Activated naive CD4-positive, alpha-beta T cell treated with anti-CD3 and anti-CD28 coated beads, Interleukin-2, amount 50 U/mL, for 24 hours (primary cell): ENCODE measurements at regions not wholly inside any gene's neighbourhood (a gene's known extent, or its start where the extent isn't known, plus 50 kb on each side); places are given as distances from the start of the nearest gene placed in this dataset.

Experiments used
- H3K27ac Mint-ChIP-seq: one replicate; pipeline ENCODE4 v1.8.0; 2021; ENCODE audit warnings: mild to moderate bottlenecking, mixed read lengths
- H3K27me3 Mint-ChIP-seq: one replicate; pipeline ENCODE4 v1.8.0; 2021; ENCODE audit warnings: mixed read lengths
- H3K36me3 Mint-ChIP-seq: one replicate; pipeline ENCODE4 v1.8.0; 2021; ENCODE audit warnings: mixed read lengths
- H3K4me1 Mint-ChIP-seq: one replicate; pipeline ENCODE4 v1.8.0; 2021; ENCODE audit warnings: mixed read lengths
- H3K4me3 Mint-ChIP-seq: one replicate; pipeline ENCODE4 v1.8.0; 2021; ENCODE audit warnings: mild to moderate bottlenecking, mixed read lengths
- H3K9me3 Mint-ChIP-seq: one replicate; pipeline ENCODE4 v1.8.0; 2021; ENCODE audit warnings: mixed read lengths

- H3K27me3 Mint-ChIP-seq, result no peaks in the 10 kb centered on the region
- H3K9me3 Mint-ChIP-seq, result peaks cover 6% of the 10 kb centered on the region
- H3K36me3 Mint-ChIP-seq, result no peaks in the 10 kb centered on the region
- no peak overlapping the region for H3K27ac Mint-ChIP-seq
- H3K4me1 Mint-ChIP-seq, result no peaks in the 10 kb centered on the region
- no peak overlapping the region for H3K4me3 Mint-ChIP-seq
Observed at GRCh38 chr4:187413564-187414358, 581.8 kb upstream of the ZFP42 start.

- Mint-ChIP-seq H3K27me3 (no peaks in the 10 kb centered on the region), H3K9me3 (peaks cover 6% of the 10 kb centered on the region), H3K4me3 (no peak overlapping the region), H3K27ac (no peak overlapping the region), H3K36me3 (no peaks in the 10 kb centered on the region), H3K4me1 (no peaks in the 10 kb centered on the region)
Observed at GRCh38 chr4:187414716-187415115, 580.9 kb upstream of the ZFP42 start.

GRCh38 chr4:187415231-187415630 lies 580.3 kb upstream of the ZFP42 start:
- H3K36me3 Mint-ChIP-seq, result no peaks in the 10 kb centered on the region
- no peak overlapping the region for H3K27ac Mint-ChIP-seq
- H3K9me3 Mint-ChIP-seq, result peaks cover 6% of the 10 kb centered on the region
- no peak overlapping the region for H3K4me3 Mint-ChIP-seq
- no peaks in the 10 kb centered on the region for H3K27me3 Mint-ChIP-seq
- no peaks in the 10 kb centered on the region for H3K4me1 Mint-ChIP-seq

GRCh38 chr4:187416216-187416615 lies 579.4 kb upstream of the ZFP42 start:
- H3K27me3 Mint-ChIP-seq, result no peaks in the 10 kb centered on the region
- no peak overlapping the region for H3K27ac Mint-ChIP-seq
- H3K4me3 Mint-ChIP-seq, result no peak overlapping the region
- H3K9me3 Mint-ChIP-seq, result peaks cover 6% of the 10 kb centered on the region
- no peaks in the 10 kb centered on the region for H3K4me1 Mint-ChIP-seq
- no peaks in the 10 kb centered on the region for H3K36me3 Mint-ChIP-seq

- Mint-ChIP-seq H3K4me1 (no peaks in the 10 kb centered on the region), H3K4me3 (no peak overlapping the region), H3K27ac (no peak overlapping the region), H3K27me3 (no peaks in the 10 kb centered on the region), H3K9me3 (peaks cover 9% of the 10 kb centered on the region), H3K36me3 (no peaks in the 10 kb centered on the region)
Observed at GRCh38 chr4:187417721-187418120, 577.9 kb upstream of the ZFP42 start.

GRCh38 chr4:187422655-187423054 lies 572.9 kb upstream of the ZFP42 start:
- Mint-ChIP-seq H3K27me3 (no peaks in the 10 kb centered on the region), H3K36me3 (no peaks in the 10 kb centered on the region), H3K4me3 (no peak overlapping the region), H3K9me3 (peaks cover 15% of the 10 kb centered on the region), H3K4me1 (no peaks in the 10 kb centered on the region), H3K27ac (no peak overlapping the region)

- Mint-ChIP-seq H3K36me3 (no peaks in the 10 kb centered on the region), H3K4me3 (no peak overlapping the region), H3K9me3 (peaks cover 15% of the 10 kb centered on the region), H3K27ac (no peak overlapping the region), H3K27me3 (no peaks in the 10 kb centered on the region), H3K4me1 (no peaks in the 10 kb centered on the region)
Observed at GRCh38 chr4:187424636-187425035, 570.9 kb upstream of the ZFP42 start.

GRCh38 chr4:187426511-187426910 lies 569.1 kb upstream of the ZFP42 start:
- Mint-ChIP-seq H3K4me1 (no peaks in the 10 kb centered on the region), H3K36me3 (no peaks in the 10 kb centered on the region), H3K9me3 (peaks cover 25% of the 10 kb centered on the region), H3K27ac (no peak overlapping the region), H3K4me3 (no peak overlapping the region), H3K27me3 (no peaks in the 10 kb centered on the region)

- no peak overlapping the region for H3K4me3 Mint-ChIP-seq
- H3K27me3 Mint-ChIP-seq, result no peaks in the 10 kb centered on the region
- peaks cover 9% of the 10 kb centered on the region for H3K9me3 Mint-ChIP-seq
- no peak overlapping the region for H3K27ac Mint-ChIP-seq
- no peaks in the 10 kb centered on the region for H3K36me3 Mint-ChIP-seq
- H3K4me1 Mint-ChIP-seq, result no peaks in the 10 kb centered on the region
Observed at GRCh38 chr4:187432310-187432709, 563.3 kb upstream of the ZFP42 start.

- H3K4me3 Mint-ChIP-seq, result no peak overlapping the region
- no peaks in the 10 kb centered on the region for H3K27me3 Mint-ChIP-seq
- no peak overlapping the region for H3K27ac Mint-ChIP-seq
- H3K36me3 Mint-ChIP-seq, result no peaks in the 10 kb centered on the region
- H3K4me1 Mint-ChIP-seq, result no peaks in the 10 kb centered on the region
- H3K9me3 Mint-ChIP-seq, result peaks cover 9% of the 10 kb centered on the region
Observed at GRCh38 chr4:187433141-187433540, 562.4 kb upstream of the ZFP42 start.

- Mint-ChIP-seq H3K4me1 (no peaks in the 10 kb centered on the region), H3K9me3 (peaks cover under 1% of the 10 kb centered on the region), H3K4me3 (no peak overlapping the region), H3K27ac (no peak overlapping the region), H3K27me3 (no peaks in the 10 kb centered on the region), H3K36me3 (no peaks in the 10 kb centered on the region)
Observed at GRCh38 chr4:187436251-187436650, 559.3 kb upstream of the ZFP42 start.

GRCh38 chr4:187444061-187444460 lies 551.5 kb upstream of the ZFP42 start:
- H3K4me3 Mint-ChIP-seq, result no peak overlapping the region
- no peaks in the 10 kb centered on the region for H3K36me3 Mint-ChIP-seq
- H3K27ac Mint-ChIP-seq, result no peak overlapping the region
- no peaks in the 10 kb centered on the region for H3K4me1 Mint-ChIP-seq
- peaks cover 6% of the 10 kb centered on the region for H3K9me3 Mint-ChIP-seq
- H3K27me3 Mint-ChIP-seq, result no peaks in the 10 kb centered on the region

- no peaks in the 10 kb centered on the region for H3K27me3 Mint-ChIP-seq
- H3K4me1 Mint-ChIP-seq, result no peaks in the 10 kb centered on the region
- no peak overlapping the region for H3K27ac Mint-ChIP-seq
- H3K4me3 Mint-ChIP-seq, result no peak overlapping the region
- no peaks in the 10 kb centered on the region for H3K9me3 Mint-ChIP-seq
- H3K36me3 Mint-ChIP-seq, result no peaks in the 10 kb centered on the region
Observed at GRCh38 chr4:187449702-187450101, 545.9 kb upstream of the ZFP42 start.

- Mint-ChIP-seq H3K4me1 (no peaks in the 10 kb centered on the region), H3K36me3 (no peaks in the 10 kb centered on the region), H3K9me3 (no peaks in the 10 kb centered on the region), H3K4me3 (no peak overlapping the region), H3K27ac (no peak overlapping the region), H3K27me3 (no peaks in the 10 kb centered on the region)
Observed at GRCh38 chr4:187451776-187452175, 543.8 kb upstream of the ZFP42 start.

GRCh38 chr4:187460016-187460415 lies 535.6 kb upstream of the ZFP42 start:
- H3K36me3 Mint-ChIP-seq, result no peaks in the 10 kb centered on the region
- H3K4me1 Mint-ChIP-seq, result no peaks in the 10 kb centered on the region
- H3K27ac Mint-ChIP-seq, result no peak overlapping the region
- no peak overlapping the region for H3K4me3 Mint-ChIP-seq
- H3K9me3 Mint-ChIP-seq, result no peaks in the 10 kb centered on the region
- H3K27me3 Mint-ChIP-seq, result no peaks in the 10 kb centered on the region

- Mint-ChIP-seq H3K9me3 (no peaks in the 10 kb centered on the region), H3K27me3 (no peaks in the 10 kb centered on the region), H3K27ac (no peak overlapping the region)
Observed at GRCh38 chr4:187464573-187464972, 531.0 kb upstream of the ZFP42 start.

GRCh38 chr4:187467224-187467623 lies 528.3 kb upstream of the ZFP42 start:
- Mint-ChIP-seq H3K27ac (no peak overlapping the region), H3K4me3 (no peak overlapping the region), H3K9me3 (peaks cover 8% of the 10 kb centered on the region), H3K27me3 (no peaks in the 10 kb centered on the region), H3K36me3 (no peaks in the 10 kb centered on the region), H3K4me1 (no peaks in the 10 kb centered on the region)

More at GRCh38 chr4:187464573-187464972, 531.0 kb upstream of the ZFP42 start:
- H3K36me3 Mint-ChIP-seq, result no peaks in the 10 kb centered on the region
- H3K4me3 Mint-ChIP-seq, result no peak overlapping the region
- H3K4me1 Mint-ChIP-seq, result no peaks in the 10 kb centered on the region
